Ovary (tissue), 3 donors: ENCODE measurements at regions not wholly inside any gene's neighbourhood (a gene's known extent, or its start where the extent isn't known, plus 50 kb on each side); places are given as distances from the start of the nearest gene placed in this dataset.

Source experiments
- CTCF ChIP-seq, 3 donors: fragments of 450-650 bp in 2 of 3; fragments of 200-600 bp in 1 of 3; IDR thresholded peaks; one replicate each; pipeline versions ENCODE4 v1.5.1 to v1.8.0; 2016 to 2022; ENCODE audit warnings: antibody characterized with exemption in 3 of 3, mild to moderate bottlenecking in 1 of 3
- POLR2A ChIP-seq: fragments of 450-650 bp; IDR thresholded peaks from one replicate; pipeline ENCODE4 v1.6.1; 2017; ENCODE audit warnings: antibody characterized with exemption, mild to moderate bottlenecking, moderate library complexity
- donor health status: DM: no; HTN: no; CAD: no.

- no peak for TF ChIP-seq CTCF (IDR thresholded peaks at IDR 0.05)
- TF ChIP-seq POLR2A: no peak
These were observed 105.3 kb upstream of the AGBL1 start for GRCh38 chr15:85974348-85974705.
